ENCODE measurements at regions not wholly inside any gene's neighbourhood (a gene's known extent, or its start where the extent isn't known, plus 50 kb on each side); places are given as distances from the start of the nearest gene placed in this dataset.

GRCh38 chr9:99749641-99750040, 72.0 kb upstream of the NR4A3 start:
- H3K36me3 ChIP-seq (ENCODE audit: control insufficient read depth in 3 of 3, insufficient read depth in 2 of 3, low read depth in 1 of 3, low read length in 3 of 3), result no peaks in the 10 kb centered on the region
- DNase-seq (no peak), FAIRE-seq (no peak)

GRCh38 chr9:99750526-99750925, 71.2 kb upstream of the NR4A3 start:
- Histone ChIP-seq H3K36me3 (ENCODE audit: control insufficient read depth in 3 of 3, insufficient read depth in 2 of 3, low read depth in 1 of 3, low read length in 3 of 3) (no peaks in the 10 kb centered on the region), H3K4me3 (ENCODE audit: low read depth in 1 of 3, low read length in 3 of 3) (no peak overlapping the region), H3K4me1 (ENCODE audit: control insufficient read depth in 3 of 3, insufficient read depth in 2 of 3, low read depth in 1 of 3, low read length in 2 of 3) (no peaks in the 10 kb centered on the region), H3K27ac (ENCODE audit: low read depth in 1 of 3, low read length in 2 of 3) (no peak overlapping the region), H3K27me3 (ENCODE audit: control insufficient read depth in 3 of 3, insufficient read depth in 3 of 3, low read length in 3 of 3) (no peaks in the 10 kb centered on the region), H3K9me3 (ENCODE audit: control insufficient read depth in 2 of 2, insufficient read depth in 1 of 2, low read depth in 1 of 2, low read length in 1 of 2) (no peaks in the 10 kb centered on the region)
- FAIRE-seq (no peak), DNase-seq (no peak)
- WGBS, 3 donors, result 86 to 89% (median 86%) methylated on average over 6 of the region's 6 CpGs

More at GRCh38 chr9:99749641-99750040, 72.0 kb upstream of the NR4A3 start:
- 82 to 89% (median 83%) methylated on average over 5 of the region's 5 CpGs for WGBS, 3 donors
- Histone ChIP-seq H3K27ac (ENCODE audit: low read depth in 1 of 3, low read length in 2 of 3) (no peak overlapping the region), H3K9me3 (ENCODE audit: control insufficient read depth in 2 of 2, insufficient read depth in 1 of 2, low read depth in 1 of 2, low read length in 1 of 2) (no peaks in the 10 kb centered on the region), H3K4me3 (ENCODE audit: low read depth in 1 of 3, low read length in 3 of 3) (no peak overlapping the region), H3K27me3 (ENCODE audit: control insufficient read depth in 3 of 3, insufficient read depth in 3 of 3, low read length in 3 of 3) (no peaks in the 10 kb centered on the region), H3K4me1 (ENCODE audit: control insufficient read depth in 3 of 3, insufficient read depth in 2 of 3, low read depth in 1 of 3, low read length in 2 of 3) (no peaks in the 10 kb centered on the region)

- H3K4me1 ChIP-seq (ENCODE audit: control insufficient read depth in 3 of 3, insufficient read depth in 2 of 3, low read depth in 1 of 3, low read length in 2 of 3), result no peaks in the 10 kb centered on the region
- H3K36me3 ChIP-seq (ENCODE audit: control insufficient read depth in 3 of 3, insufficient read depth in 2 of 3, low read depth in 1 of 3, low read length in 3 of 3), result no peaks in the 10 kb centered on the region
- no peaks in the 10 kb centered on the region for H3K27me3 ChIP-seq (ENCODE audit: control insufficient read depth in 3 of 3, insufficient read depth in 3 of 3, low read length in 3 of 3)
- H3K27ac ChIP-seq (ENCODE audit: low read depth in 1 of 3, low read length in 2 of 3), result no peak overlapping the region
- FAIRE-seq (no peak), DNase-seq (no peak)
- no peaks in the 10 kb centered on the region for H3K9me3 ChIP-seq (ENCODE audit: control insufficient read depth in 2 of 2, insufficient read depth in 1 of 2, low read depth in 1 of 2, low read length in 1 of 2)
- WGBS, 3 donors, result 70 to 74% (median 71%) methylated on average over 4 of the region's 4 CpGs
- no peak overlapping the region for H3K4me3 ChIP-seq (ENCODE audit: low read depth in 1 of 3, low read length in 3 of 3)
Measured at GRCh38 chr9:99752417-99753109, 69.1 kb upstream of the NR4A3 start.

- no peaks in the 10 kb centered on the region for H3K36me3 ChIP-seq (ENCODE audit: control insufficient read depth in 3 of 3, insufficient read depth in 2 of 3, low read depth in 1 of 3, low read length in 3 of 3)
- H3K9me3 ChIP-seq (ENCODE audit: control insufficient read depth in 2 of 2, insufficient read depth in 1 of 2, low read depth in 1 of 2, low read length in 1 of 2), result no peaks in the 10 kb centered on the region
- H3K4me3 ChIP-seq (ENCODE audit: low read depth in 1 of 3, low read length in 3 of 3), result no peak overlapping the region
- WGBS, 3 donors, result 72 to 81% (median 80%) methylated on average over 1 of the region's 1 CpG
- FAIRE-seq, result no peak
- H3K4me1 ChIP-seq (ENCODE audit: control insufficient read depth in 3 of 3, insufficient read depth in 2 of 3, low read depth in 1 of 3, low read length in 2 of 3), result no peaks in the 10 kb centered on the region
- H3K27me3 ChIP-seq (ENCODE audit: control insufficient read depth in 3 of 3, insufficient read depth in 3 of 3, low read length in 3 of 3), result no peaks in the 10 kb centered on the region
- no peak overlapping the region for H3K27ac ChIP-seq (ENCODE audit: low read depth in 1 of 3, low read length in 2 of 3)
- DNase-seq, result no peak
Measured at GRCh38 chr9:99753436-99753835, 68.2 kb upstream of the NR4A3 start.

GRCh38 chr9:99760421-99760820, 61.3 kb upstream of the NR4A3 start:
- no peak overlapping the region for H3K27ac ChIP-seq (ENCODE audit: low read depth in 1 of 3, low read length in 2 of 3)
- H3K4me1 ChIP-seq (ENCODE audit: control insufficient read depth in 3 of 3, insufficient read depth in 2 of 3, low read depth in 1 of 3, low read length in 2 of 3), result no peaks in the 10 kb centered on the region
- H3K9me3 ChIP-seq (ENCODE audit: control insufficient read depth in 2 of 2, insufficient read depth in 1 of 2, low read depth in 1 of 2, low read length in 1 of 2), result no peaks in the 10 kb centered on the region
- H3K4me3 ChIP-seq (ENCODE audit: low read depth in 1 of 3, low read length in 3 of 3), result no peak overlapping the region
- FAIRE-seq (no peak), DNase-seq (no peak)
- no peaks in the 10 kb centered on the region for H3K36me3 ChIP-seq (ENCODE audit: control insufficient read depth in 3 of 3, insufficient read depth in 2 of 3, low read depth in 1 of 3, low read length in 3 of 3)
- no peaks in the 10 kb centered on the region for H3K27me3 ChIP-seq (ENCODE audit: control insufficient read depth in 3 of 3, insufficient read depth in 3 of 3, low read length in 3 of 3)

- FAIRE-seq (no peak), DNase-seq (no peak)
- Histone ChIP-seq H3K4me1 (ENCODE audit: control insufficient read depth in 3 of 3, insufficient read depth in 2 of 3, low read depth in 1 of 3, low read length in 2 of 3) (no peaks in the 10 kb centered on the region), H3K4me3 (ENCODE audit: low read depth in 1 of 3, low read length in 3 of 3) (no peak overlapping the region), H3K36me3 (ENCODE audit: control insufficient read depth in 3 of 3, insufficient read depth in 2 of 3, low read depth in 1 of 3, low read length in 3 of 3) (no peaks in the 10 kb centered on the region), H3K27me3 (ENCODE audit: control insufficient read depth in 3 of 3, insufficient read depth in 3 of 3, low read length in 3 of 3) (no peaks in the 10 kb centered on the region), H3K27ac (ENCODE audit: low read depth in 1 of 3, low read length in 2 of 3) (no peak overlapping the region), H3K9me3 (ENCODE audit: control insufficient read depth in 2 of 2, insufficient read depth in 1 of 2, low read depth in 1 of 2, low read length in 1 of 2) (no peaks in the 10 kb centered on the region)
- 26 to 47% (median 35%) methylated on average over 3 of the region's 3 CpGs for WGBS, 3 donors
Measured at GRCh38 chr9:99762470-99762869, 59.2 kb upstream of the NR4A3 start.
